ENCODE measurements at regions not wholly inside any gene's neighbourhood (a gene's known extent, or its start where the extent isn't known, plus 50 kb on each side); places are given as distances from the start of the nearest gene placed in this dataset.

- WGBS = 71% methylated on average over 11 of the region's 11 CpGs
- no peaks in the 10 kb centered on the region for H3K36me3 ChIP-seq (ENCODE audit: control insufficient read depth in 4 of 4, insufficient read depth in 3 of 4, low read depth in 1 of 4, low read length in 3 of 4)
- TF ChIP-seq HNF4A (conservative IDR thresholded peaks at IDR 0.05) = no peak
- TF ChIP-seq RAD21 (IDR thresholded peaks at IDR 0.05) = no peak
- TF ChIP-seq MAX (IDR thresholded peaks at IDR 0.05) = no peak
- TF ChIP-seq FOXA1 (IDR thresholded peaks at IDR 0.05) = no peak
- no peak for TF ChIP-seq YY1 (IDR thresholded peaks at IDR 0.05)
- TF ChIP-seq REST (IDR thresholded peaks at IDR 0.05) = no peak
- no peak for TF ChIP-seq FOXA2 (IDR thresholded peaks at IDR 0.05)
- no peak for TF ChIP-seq ATF3 (IDR thresholded peaks at IDR 0.05)
- no peak for TF ChIP-seq RXRA (IDR thresholded peaks at IDR 0.05)
- TF ChIP-seq ZBTB33 (IDR thresholded peaks at IDR 0.05) = no peak
- TF ChIP-seq TAF1 (conservative IDR thresholded peaks at IDR 0.05) = no peak
- TF ChIP-seq GABPA (IDR thresholded peaks at IDR 0.05 in 1 of 2, conservative IDR thresholded peaks at IDR 0.05 in 1 of 2) = no peak
- H3K27me3 ChIP-seq (ENCODE audit: control insufficient read depth in 4 of 4, insufficient read depth in 4 of 4, low read length in 3 of 4) = no peaks in the 10 kb centered on the region
- no peak overlapping the region for H3K4me3 ChIP-seq (ENCODE audit: low read depth in 1 of 3, low read length in 3 of 3)
- no peak overlapping the region for H3K9ac ChIP-seq (ENCODE audit: low read depth in 1 of 2, low read length in 2 of 2)
- no peaks in the 10 kb centered on the region for H3K9me3 ChIP-seq (ENCODE audit: control insufficient read depth in 4 of 4, low read length in 3 of 4)
- no peak overlapping the region for H3K27ac ChIP-seq (ENCODE audit: low read depth in 1 of 2, low read length in 2 of 2)
- H3K4me1 ChIP-seq (ENCODE audit: control insufficient read depth in 4 of 4, insufficient read depth in 4 of 4, low read length in 3 of 4) = peaks cover 0 to 21% (median 8%) of the 10 kb centered on the region in 4 donors
- no peak for DNase-seq (ENCODE audit: low spot score)
Measured at GRCh38 chr17:77365584-77366186, 224.9 kb downstream of the SEC14L1 start.

- Histone ChIP-seq H3K9ac (ENCODE audit: low read depth in 1 of 2, low read length in 2 of 2) (no peak overlapping the region), H3K4me1 (ENCODE audit: control insufficient read depth in 4 of 4, insufficient read depth in 4 of 4, low read length in 3 of 4) (peaks cover 0 to 24% (median 11%) of the 10 kb centered on the region in 4 donors), H3K36me3 (ENCODE audit: control insufficient read depth in 4 of 4, insufficient read depth in 3 of 4, low read depth in 1 of 4, low read length in 3 of 4) (no peaks in the 10 kb centered on the region), H3K4me3 (ENCODE audit: low read depth in 1 of 3, low read length in 3 of 3) (no peak overlapping the region), H3K27ac (ENCODE audit: low read depth in 1 of 2, low read length in 2 of 2) (no peak overlapping the region), H3K9me3 (ENCODE audit: control insufficient read depth in 4 of 4, low read length in 3 of 4) (no peaks in the 10 kb centered on the region), H3K27me3 (ENCODE audit: control insufficient read depth in 4 of 4, insufficient read depth in 4 of 4, low read length in 3 of 4) (no peaks in the 10 kb centered on the region)
- 78% methylated on average over 5 of the region's 5 CpGs for WGBS
- TF ChIP-seq MAX (IDR thresholded peaks at IDR 0.05) (no peak), RXRA (IDR thresholded peaks at IDR 0.05) (no peak), FOXA1 (IDR thresholded peaks at IDR 0.05) (no peak), EGR1 (IDR thresholded peaks at IDR 0.05; ENCODE audit: low read depth in 2 of 2) (no peak)
- no peak for DNase-seq (ENCODE audit: low spot score)
Measured at GRCh38 chr17:77366206-77366557, 225.4 kb downstream of the SEC14L1 start.

Measured in liver (tissue), 7 donors.